NT2/D1 (cell line): ENCODE measurements at regions not wholly inside any gene's neighbourhood (a gene's known extent, or its start where the extent isn't known, plus 50 kb on each side); places are given as distances from the start of the nearest gene placed in this dataset.

Experiments
- SUZ12 ChIP-seq: IDR thresholded peaks from 2 replicates; pipeline ENCODE4 v1.6.1; 2011; ENCODE audit not compliant: insufficient read length, insufficient read depth; ENCODE audit errors: extremely low read depth
- YY1 ChIP-seq: IDR thresholded peaks from 2 replicates; pipeline ENCODE4 v1.6.1; 2011; ENCODE audit not compliant: insufficient read length, insufficient read depth
- ZNF274 ChIP-seq: IDR thresholded peaks from 2 replicates; pipeline ENCODE4 v1.6.1; 2011; ENCODE audit warnings: mild to moderate bottlenecking, low read depth, low read length

GRCh38 chr21:34260277-34261008 lies 103.4 kb upstream of the KCNE2 start:
- no peak for TF ChIP-seq ZNF274
- no peak for TF ChIP-seq YY1
- TF ChIP-seq SUZ12: no peak
